ENCODE measurements at regions not wholly inside any gene's neighbourhood (a gene's known extent, or its start where the extent isn't known, plus 50 kb on each side); places are given as distances from the start of the nearest gene placed in this dataset.

GRCh38 chr15:39458131-39458530 lies 122.7 kb upstream of the THBS1 start:
- POLR2A ChIA-PET, result no interaction called here

DNA sequence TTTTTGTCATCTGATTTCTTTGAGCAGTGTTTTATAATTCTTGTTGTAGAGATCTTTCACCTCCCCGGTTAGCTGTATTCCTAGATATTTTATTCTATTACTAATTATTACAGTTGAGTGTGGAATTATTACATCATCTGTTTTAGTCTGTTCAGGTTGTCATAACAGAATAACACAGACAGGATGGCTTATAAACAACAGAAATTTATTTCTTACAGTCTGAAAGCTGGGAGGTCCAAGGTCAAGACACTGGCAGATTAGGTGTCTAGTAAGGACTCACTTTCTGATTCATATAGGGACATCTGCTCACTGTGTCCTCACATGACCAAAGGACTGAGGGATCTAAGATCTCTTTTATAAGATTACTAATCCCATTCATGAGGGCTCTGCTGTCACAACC lies 121.3 kb upstream of the THBS1 start:
- ChIA-PET POLR2A (no interaction called here), CTCF (no interaction called here)
- Histone ChIP-seq H3K4me2 (no peak overlapping the region), H3K4me3 (no peak overlapping the region), H3K27ac (no peak overlapping the region), H3K9me3 (no peaks in the 10 kb centered on the region), H3K4me1 (peaks cover 10% of the 10 kb centered on the region)
- TF ChIP-seq EHMT2 (IDR thresholded peaks at IDR 0.05; ENCODE audit: low read depth) (no peak), HEYL (CRISPR knock-in tag; IDR thresholded peaks at IDR 0.05) (no peak), RAD21 (conservative IDR thresholded peaks at IDR 0.05 in 1 of 2, IDR thresholded peaks at IDR 0.05 in 1 of 2) (no peak), CBX8 (IDR thresholded peaks at IDR 0.05) (no peak), SREBF2 (IDR thresholded peaks at IDR 0.05) (no peak), KDM1A (IDR thresholded peaks at IDR 0.05; ENCODE audit: low read depth) (no peak), CTCF (IDR thresholded peaks at IDR 0.05) (no peak), MAZ (IDR thresholded peaks at IDR 0.05; ENCODE audit: borderline replicate concordance, low read depth, low read length) (no peak), GATA3 (IDR thresholded peaks at IDR 0.05; ENCODE audit: borderline replicate concordance) (no peak), NFE2L2 (conservative IDR thresholded peaks at IDR 0.05; ENCODE audit: low read length) (no peak), JUN (IDR thresholded peaks at IDR 0.05) (no peak), KDM5A (IDR thresholded peaks at IDR 0.05) (no peak)
- TF ChIP-seq, protein P1, sequence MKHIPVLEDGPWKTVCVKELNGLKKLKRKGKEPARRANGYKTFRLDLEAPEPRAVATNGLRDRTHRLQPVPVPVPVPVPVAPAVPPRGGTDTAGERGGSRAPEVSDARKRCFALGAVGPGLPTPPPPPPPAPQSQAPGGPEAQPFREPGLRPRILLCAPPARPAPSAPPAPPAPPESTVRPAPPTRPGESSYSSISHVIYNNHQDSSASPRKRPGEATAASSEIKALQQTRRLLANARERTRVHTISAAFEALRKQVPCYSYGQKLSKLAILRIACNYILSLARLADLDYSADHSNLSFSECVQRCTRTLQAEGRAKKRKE (CRISPR knock-in tag; IDR thresholded peaks at IDR 0.05; ENCODE audit: low read depth), result no peak
- no peak for ATAC-seq
- no peak for FAIRE-seq
- 77% methylated on average over 1 of the region's 1 CpG for WGBS (ENCODE audit: missing lambda C conversion rate)
- DNase-seq (ENCODE audit: low read depth in 1 of 2, low spot score in 1 of 2), result no peak

More at GRCh38 chr15:39458131-39458530, 122.7 kb upstream of the THBS1 start:
- DNase-seq (ENCODE audit: low read depth in 1 of 2, low spot score in 1 of 2) (no peak), ATAC-seq (no peak), FAIRE-seq (no peak)
- CTCF ChIA-PET, result interaction anchor here (1.5 kb wide), 1 partner anchor 8 kb away, joined by 3 read pairs; no protein-coding TSS in a partner anchor
- H3K27ac ChIP-seq, result no peak overlapping the region
- TF ChIP-seq NPAS2 (CRISPR knock-in tag; IDR thresholded peaks at IDR 0.05; ENCODE audit: borderline replicate concordance) (no peak), SMC3 (IDR thresholded peaks at IDR 0.05) (no peak), CTCF (IDR thresholded peaks at IDR 0.05) (no peak), KDM1A (IDR thresholded peaks at IDR 0.05; ENCODE audit: low read depth) (no peak), CEBPB (IDR thresholded peaks at IDR 0.05) (no peak), NFE2L2 (conservative IDR thresholded peaks at IDR 0.05; ENCODE audit: low read length) (no peak), POLR2AphosphoS2 (conservative IDR thresholded peaks at IDR 0.05; ENCODE audit: low read length) (no peak), HOXB5 (CRISPR knock-in tag; IDR thresholded peaks at IDR 0.05) (no peak), TFCP2L1 (CRISPR knock-in tag; IDR thresholded peaks at IDR 0.05) (no peak), ZFP36 (IDR thresholded peaks at IDR 0.05; ENCODE audit: borderline replicate concordance, partially characterized antibody) (no peak), CBX2 (IDR thresholded peaks at IDR 0.05; ENCODE audit: borderline replicate concordance, low read depth) (no peak), RAD21 (conservative IDR thresholded peaks at IDR 0.05 in 1 of 2, IDR thresholded peaks at IDR 0.05 in 1 of 2) (no peak)
- TF ChIP-seq, protein P2, sequence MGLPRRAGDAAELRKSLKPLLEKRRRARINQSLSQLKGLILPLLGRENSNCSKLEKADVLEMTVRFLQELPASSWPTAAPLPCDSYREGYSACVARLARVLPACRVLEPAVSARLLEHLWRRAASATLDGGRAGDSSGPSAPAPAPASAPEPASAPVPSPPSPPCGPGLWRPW (IDR thresholded peaks at IDR 0.05), result no peak
- H3K4me2 ChIP-seq, result no peak overlapping the region
- H3K9me3 ChIP-seq, result no peaks in the 10 kb centered on the region
- peaks cover 10% of the 10 kb centered on the region for H3K4me1 ChIP-seq
- no peak overlapping the region for H3K4me3 ChIP-seq
- 90% methylated on average over 3 of the region's 3 CpGs for WGBS (ENCODE audit: missing lambda C conversion rate)

All from A549 (cell line).